D341Med (cell line): ENCODE measurements at regions not wholly inside any gene's neighbourhood (a gene's known extent, or its start where the extent isn't known, plus 50 kb on each side); places are given as distances from the start of the nearest gene placed in this dataset.
A peak's percentile ranks its signal among the peaks of the same experiment; 100 is the strongest.
"Not testable (repeated sequence)": the region's sequence is repeated elsewhere in the genome, so short reads cannot be mapped to it uniquely, and the experiment has no call there.

ENCODE experiments used
- DNase-seq: peaks from one replicate; pipeline ENCODE4 v3.0.0; 2012; ENCODE audit warnings: low spot score

DNA sequence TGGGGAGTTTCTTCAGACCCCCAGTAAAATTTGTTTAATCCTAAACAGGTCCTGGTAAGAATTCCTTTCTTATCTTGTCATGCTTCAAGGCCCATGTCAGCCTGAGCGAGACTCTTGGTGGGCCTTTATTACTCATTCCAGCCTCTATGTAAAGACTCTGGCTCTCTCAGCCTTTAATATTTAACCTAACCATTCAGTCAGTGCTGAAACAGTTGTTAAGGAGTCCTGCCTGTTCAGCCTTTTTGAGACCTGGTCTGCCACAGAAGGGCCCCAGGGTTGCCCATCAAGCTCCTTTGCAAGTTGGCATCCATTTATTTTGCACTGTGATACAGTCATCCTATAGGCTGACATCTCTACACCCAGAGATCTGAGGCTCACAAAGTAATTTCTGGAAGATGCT lies 107.7 kb upstream of the VANGL1 start:
- no peak for DNase-seq

DNA sequence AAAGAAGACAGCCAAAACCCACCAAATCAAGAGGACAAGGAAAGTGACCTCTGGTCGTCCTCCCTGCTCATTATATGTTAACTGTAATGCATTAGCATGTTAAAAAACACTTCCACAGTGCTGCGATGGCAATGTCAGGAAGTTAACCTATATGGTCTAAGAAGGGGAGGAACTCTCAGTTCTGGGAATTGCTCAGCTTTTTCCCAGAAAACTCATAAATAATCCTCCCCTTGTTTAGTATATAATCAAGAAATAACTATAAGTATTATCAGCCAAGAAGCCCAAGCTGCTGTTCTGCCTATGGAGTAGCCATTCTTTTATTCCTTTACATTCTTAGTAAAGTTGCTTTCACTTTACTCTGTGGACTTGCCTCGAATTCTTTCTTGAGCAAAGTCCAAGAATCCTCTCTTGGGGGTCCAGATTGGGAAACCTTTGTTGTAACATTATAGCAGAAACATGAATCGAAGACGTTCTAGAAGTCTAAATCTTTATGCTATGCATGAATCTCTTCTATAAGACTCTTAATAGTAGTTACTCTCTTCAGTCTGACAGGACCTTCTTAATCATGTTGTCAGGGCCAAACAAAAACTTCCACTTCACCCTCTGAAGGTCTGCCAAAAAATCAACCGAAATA lies 110.0 kb upstream of the VANGL1 start:
- no peak for DNase-seq

DNA sequence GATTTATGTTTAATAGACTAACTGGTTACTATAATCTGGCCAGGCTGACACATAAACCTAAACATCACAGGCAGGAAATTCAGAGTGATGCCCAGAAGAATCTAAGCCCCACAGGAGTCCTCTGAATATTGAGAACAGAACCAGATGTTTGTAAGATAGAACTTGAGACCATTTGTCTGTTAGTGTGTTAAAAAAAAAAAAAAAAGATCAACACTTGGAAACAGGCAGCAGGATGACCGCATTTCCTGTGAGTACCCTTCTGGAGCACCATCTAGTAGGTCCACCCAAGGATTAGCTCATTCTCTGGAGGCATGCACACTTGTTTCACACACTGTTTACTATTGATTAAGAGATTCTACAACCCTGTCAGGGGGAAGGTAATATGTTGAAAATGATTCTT lies 111.4 kb upstream of the VANGL1 start:
- no peak for DNase-seq

DNA sequence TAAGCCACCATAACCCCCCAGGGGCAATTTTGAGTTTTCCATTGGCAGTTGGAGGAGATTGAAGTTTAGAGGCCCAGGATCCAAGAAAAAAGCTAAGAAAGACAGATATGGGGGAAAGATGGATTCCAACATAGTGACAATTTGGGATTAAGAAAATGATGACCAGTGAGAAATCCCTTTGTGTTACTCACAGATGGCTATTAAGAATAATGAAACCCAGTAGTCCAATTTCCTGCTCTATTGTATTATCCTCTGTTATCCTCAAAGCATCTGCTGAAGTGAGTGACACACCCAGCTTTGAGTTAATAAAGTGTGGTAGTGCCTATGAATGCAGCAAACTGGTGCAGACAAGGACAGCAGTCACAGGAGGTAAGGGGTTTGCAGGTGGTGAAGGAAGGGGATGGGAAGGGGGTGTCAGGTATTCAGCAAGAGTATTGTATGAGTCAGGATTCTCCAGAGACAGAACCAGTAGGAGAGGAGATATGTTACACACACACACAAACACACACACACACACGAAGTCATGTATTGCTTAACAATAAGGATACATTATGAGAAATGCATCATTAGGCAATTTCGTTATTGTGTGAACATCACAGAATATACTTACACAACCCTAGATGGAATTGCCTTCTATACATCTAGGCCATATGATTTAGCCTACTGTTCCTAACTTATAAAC lies 112.4 kb upstream of the VANGL1 start:
- DNase-seq: no peak

DNA sequence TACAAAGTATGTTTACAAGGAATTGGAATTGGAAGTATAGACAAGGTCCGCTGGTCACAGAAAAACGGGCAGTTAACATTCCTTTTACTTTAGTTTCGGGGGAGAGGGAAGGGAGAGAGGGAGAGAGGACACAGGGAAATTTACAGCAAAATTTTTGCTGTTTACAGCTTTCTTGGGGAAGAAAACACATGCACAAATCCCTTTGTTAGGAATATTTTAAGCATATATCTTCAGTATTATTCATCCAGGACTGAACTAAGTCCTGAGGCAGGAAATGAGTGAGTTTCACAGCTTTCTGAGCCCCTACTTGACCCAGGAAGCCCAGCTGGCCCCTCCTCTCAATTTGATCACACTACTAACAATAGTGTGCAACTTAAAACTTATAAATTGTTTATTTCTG lies 113.4 kb upstream of the VANGL1 start:
- DNase-seq: not testable (repeated sequence)

DNA sequence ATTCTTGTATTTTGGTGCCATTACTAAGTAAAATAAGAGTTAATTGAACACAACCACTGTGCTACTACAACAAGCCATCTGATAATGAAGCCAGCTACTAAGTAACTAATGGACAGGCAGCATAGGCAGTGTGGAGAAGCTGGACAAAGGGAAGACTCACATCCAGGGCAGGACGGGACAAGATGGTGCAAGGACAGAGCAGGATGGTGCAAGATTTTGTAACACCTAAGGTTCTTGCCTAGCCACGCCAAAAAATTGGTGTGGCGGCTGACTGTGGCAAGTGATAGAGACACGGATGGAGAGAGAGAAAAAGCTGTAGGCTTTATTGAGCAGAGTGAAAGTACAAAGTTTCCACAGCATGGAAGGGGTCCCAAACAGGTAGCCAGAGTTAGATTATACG lies 114.0 kb upstream of the VANGL1 start:
- no peak for DNase-seq

DNA sequence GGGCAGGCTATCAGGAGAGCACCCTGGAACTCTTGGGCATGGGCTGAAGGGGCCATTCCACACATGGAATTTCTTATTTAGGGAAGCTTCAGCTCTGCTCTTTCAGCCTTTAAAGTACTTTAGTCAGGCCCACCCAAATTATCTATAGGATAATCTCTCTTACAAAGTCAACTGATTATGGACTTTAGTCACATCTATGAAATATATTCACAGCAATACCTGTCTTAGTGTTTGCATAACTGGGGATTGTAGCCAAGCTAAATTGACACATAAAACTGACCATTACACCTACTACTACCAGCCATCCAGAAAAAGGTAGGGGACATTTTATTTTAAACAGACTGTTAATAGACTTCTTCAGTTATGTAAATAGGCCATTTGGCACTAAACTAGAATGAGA lies 114.9 kb upstream of the VANGL1 start:
- no peak for DNase-seq

DNA sequence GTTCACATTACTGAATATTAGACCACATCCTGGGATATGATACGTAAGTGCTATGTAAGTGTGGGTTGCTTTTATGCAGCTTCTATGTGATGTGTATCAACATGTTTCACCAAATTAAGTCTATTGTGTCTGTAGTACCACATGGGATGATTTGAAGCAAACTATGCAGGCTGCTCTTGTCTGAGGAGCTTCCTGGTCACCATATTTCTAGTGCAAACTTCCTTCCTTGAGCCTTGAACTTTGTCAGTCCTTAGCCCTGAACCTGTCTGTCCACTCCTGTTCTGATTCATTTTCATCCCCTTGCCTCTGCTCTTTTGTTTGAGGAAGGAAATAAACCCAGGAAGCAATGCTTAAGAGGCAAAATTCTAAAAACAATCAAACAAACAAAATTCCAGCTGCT lies 117.5 kb upstream of the VANGL1 start:
- DNase-seq: no peak

DNA sequence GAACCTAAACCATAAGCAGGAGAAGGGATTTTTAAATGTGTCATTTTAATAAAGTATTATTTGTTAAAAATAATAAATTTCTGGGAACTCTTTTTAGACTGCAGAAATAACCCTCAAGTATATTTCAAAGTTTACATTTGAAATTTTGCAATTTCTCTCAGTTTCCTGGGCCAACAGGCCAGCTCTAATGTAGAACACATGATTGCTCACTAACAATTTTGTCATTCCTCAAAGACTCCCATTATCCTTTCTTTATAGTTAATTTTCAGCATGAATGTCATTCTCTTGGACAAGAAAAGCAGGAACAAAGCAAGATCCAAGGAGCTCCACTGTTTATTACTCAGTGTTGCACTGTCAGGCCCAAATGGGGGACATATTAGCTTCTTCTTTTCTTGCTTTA lies 119.4 kb upstream of the VANGL1 start:
- no peak for DNase-seq

DNA sequence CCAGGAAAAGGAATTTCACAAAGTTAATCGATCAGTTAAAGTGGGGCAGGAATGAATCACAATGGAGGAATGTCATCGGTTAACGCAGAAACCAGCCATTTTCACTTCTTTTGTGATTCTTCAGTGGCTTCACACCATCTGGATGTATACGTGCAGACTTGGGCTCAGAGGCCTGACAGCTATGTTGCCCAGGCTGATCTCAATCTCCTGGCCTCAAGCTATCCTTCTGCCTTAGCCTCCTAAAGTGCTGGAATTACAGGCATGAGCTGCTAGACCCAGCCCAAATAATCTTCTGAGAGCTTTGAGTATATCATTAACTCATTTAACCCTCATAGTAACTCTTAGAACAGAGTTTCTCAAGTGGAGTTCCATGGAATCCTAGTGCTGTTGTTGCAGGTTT lies 126.5 kb upstream of the VANGL1 start:
- no peak for DNase-seq

DNA sequence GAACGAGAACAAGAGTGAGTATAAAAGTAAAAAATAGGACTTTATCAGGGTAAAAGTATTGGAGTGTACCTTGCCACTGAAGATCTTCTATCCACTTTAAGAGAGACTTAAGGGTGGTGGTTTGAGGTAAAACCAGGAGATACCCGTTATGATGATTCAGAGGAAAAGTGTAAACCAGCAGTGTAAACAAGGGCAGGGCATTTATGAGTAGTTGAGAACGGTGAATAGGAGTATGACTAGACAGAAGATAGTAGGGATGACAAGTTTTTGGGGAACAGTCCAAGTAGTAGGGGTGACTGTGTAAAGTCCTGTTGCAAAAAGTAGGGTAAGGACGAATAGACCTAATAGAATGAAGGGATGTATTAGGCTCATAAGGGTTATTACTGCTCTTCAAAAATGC lies 131.5 kb upstream of the VANGL1 start:
- not testable (repeated sequence) for DNase-seq

DNA sequence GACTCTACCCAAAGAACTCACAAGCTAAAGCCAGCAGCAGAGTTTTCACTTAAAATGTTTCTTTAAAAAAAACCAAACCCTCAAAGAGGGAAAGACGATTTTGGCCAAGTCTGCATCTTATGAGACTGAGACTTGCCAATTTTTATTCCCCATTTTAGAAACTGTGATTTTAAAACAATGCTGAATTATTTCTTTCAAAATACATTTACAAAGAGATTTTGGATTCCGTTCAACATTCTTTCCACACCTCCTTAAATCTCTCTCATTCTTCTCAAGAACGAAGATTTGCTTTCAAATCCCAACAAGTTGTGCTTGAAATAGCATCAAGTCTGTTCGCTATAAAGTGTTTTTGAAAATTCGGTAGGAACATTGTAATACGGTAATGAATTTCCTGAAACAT lies 133.9 kb upstream of the VANGL1 start:
- no peak for DNase-seq

DNA sequence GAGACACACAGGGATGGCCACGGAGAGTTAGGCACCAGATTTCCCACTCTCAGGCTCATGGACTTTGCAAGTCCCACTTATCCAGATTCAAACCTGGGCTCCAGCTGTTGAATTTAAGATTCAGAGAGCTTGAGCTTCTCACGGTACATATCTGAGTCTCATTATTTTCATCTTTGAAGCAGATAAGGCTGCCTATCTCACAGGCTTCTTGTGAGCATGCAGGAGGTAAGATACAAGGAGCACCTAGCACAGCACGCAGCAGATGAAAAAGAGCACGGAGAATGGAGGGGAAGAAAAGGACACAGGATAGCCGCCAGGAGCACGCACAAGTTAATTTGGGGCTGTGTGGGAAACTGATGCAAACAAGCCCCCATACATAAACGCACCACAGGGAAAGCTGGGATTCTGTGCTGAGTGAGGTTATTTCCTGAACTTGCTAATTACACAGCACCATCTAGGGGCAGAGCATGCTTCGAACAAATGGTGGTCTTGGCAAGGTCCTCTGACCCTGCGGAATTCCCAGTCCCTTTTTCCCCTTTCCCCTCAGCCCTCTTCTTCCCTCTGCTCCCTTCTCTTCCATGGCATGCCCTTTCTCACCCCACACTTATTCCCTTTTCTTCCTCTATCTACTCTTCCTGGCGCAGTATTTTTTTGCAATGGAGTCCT lies 134.7 kb upstream of the VANGL1 start:
- peak; percentile 65 for DNase-seq

DNA sequence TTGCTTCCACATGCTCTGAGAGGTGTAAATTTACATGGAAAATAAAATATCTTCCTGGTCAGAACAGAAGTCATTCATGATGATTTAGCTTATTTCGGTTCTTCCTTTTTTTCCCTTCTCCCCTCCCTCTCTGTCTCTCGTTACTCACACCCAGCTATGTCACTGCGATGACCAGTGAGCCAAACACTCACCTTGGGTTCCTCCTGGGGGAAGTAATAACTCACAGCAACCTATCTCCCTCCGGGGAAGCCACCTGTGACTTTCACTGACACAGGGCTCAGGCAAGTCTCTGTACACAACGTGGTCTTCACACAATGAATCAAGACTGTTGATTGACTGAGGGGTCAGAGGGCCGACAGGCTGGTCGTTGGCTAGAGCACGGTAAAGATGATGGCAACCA lies 135.3 kb upstream of the VANGL1 start:
- DNase-seq: no peak

DNA sequence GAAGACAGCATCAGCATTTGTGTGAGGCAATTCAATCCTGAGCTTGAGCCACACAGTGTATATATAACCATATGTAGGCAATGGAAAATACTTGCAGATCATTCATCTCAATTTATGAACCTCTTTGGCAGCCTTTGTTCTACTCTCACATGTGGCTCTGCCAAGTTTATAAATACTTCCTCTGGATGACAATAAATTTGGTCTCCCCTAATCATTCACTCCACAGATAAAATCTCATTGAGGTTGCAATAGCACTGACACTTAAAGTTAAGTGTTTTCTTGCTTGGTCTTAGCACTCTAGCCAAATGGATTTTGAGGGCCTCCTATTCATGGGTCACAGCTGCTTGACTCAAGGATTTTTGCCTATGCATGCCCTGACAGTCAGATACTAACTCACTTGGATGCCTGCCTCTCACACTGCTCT lies 136.6 kb upstream of the VANGL1 start:
- DNase-seq: no peak

DNA sequence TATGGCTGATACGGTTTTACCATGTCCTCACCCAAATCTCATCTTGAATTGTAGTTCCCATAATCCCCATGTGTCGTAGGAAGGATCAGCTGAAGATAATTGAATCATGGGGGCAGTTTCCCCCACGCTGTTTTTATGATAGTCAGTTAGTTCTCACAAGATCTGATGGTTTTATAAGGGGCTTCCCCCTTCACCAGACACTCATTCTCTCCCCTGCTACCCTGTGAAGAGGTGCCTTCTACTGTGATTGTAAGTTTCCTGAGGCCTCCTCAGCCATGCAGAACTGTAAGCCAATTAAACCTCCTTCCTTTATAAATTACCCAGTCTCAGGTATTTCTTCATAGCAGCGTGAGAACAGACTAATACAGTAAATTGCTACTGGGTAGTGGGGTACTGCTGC lies 139.6 kb upstream of the VANGL1 start:
- not testable (repeated sequence) for DNase-seq

DNA sequence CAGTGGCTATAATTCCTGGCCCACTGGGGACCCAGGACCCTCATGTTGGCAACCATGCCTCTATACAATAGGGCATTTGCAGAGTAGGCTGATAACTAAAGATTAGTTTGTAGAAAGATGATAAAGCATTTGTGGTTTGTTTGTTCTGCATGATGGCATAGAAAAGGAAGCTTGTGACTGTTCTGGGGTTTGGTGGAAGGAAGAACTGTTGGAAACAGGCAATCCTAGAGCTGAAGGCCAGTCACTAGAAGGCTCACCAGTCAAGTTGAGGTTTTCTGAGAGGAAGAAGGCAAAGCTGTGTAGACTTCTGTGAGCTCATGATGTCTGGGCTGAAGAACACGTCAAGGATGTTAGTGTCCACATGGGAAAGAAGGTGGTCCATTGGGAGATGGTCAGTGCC lies 140.3 kb upstream of the VANGL1 start:
- no peak for DNase-seq

DNA sequence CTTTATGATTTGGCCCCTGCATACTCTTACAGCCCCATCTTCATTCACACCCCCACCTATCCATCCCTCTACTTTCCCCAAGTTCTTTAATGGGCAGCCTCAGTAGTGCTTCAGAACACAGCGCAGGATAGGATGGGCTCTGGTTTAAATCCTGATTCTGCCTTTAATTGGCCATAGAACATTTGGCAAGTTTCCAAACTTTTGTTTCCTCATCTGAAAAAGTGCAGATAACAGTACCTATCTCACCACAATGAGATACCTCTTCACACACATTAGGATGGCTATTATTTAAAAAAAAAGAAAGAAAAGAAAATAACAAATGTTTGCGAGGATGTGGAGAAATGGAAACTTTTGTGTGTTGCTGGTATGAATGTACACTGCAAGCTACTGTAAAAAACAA lies 142.5 kb upstream of the VANGL1 start:
- DNase-seq: no peak

DNA sequence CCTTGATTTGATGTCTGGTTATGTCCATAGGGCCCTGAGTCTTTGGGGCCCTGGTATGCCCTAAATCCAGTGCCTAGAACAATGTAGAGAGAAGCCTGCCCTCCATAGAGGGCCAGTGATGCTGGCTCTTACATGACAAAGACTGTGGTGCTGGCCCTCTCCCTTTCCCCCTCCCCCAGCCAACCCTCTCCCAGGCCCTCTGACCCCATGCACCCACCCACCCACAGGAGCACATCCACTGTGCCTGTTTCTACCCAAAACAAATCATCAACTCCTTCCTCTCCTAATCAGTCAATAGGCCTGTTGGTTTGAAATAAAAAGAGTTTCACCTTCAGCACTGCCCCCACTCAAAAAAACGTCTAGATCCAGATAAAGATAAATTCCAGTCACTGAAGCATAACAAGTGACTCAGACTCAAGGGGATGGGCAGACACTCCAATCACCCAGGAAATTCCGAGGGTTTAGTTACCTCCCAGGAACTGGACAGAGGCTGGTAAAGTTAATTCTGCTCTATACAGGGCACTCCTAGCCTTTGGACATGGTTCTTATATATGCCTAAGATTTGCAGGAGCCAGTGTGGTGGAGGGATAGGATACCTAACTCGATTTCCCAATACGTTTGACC lies 144.8 kb upstream of the VANGL1 start:
- no peak for DNase-seq

DNA sequence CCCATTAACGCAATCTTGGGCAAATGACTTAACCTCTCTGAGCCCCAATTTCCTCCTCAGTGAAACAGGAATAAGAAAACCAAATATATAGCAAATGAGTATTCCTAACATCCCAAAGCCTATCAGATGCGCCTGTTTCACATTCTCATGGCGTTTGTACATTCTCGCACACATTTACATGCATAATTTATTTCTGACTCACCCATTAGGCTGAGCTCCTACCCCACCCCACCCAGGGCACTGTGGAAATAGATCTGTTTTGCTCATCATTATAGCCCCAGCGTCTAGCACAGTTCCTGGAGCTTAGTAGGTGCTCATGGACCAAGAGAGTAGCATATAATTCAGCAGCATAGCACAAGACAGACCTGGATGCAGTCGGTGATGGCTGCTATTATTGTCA lies 146.1 kb upstream of the VANGL1 start:
- no peak for DNase-seq

DNA sequence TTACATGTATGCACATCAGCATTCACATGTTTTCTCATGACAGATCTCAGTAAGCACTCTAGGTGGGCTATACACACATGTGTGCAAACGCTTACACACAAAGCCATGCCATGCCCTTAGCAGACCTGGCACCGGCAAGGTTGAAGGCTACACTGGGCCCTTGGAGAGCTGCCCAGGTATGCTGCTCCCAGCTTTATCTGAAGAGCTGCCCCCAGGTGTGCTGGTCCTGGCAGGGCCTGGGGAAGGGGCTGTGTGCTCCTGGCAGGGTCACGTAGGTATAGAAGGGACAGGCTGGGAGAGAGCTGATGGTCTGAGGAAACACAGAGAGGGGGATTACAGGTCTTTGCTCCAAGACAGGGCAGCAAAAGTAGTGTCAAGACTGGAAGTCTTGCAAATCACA lies 146.7 kb upstream of the VANGL1 start:
- no peak for DNase-seq

DNA sequence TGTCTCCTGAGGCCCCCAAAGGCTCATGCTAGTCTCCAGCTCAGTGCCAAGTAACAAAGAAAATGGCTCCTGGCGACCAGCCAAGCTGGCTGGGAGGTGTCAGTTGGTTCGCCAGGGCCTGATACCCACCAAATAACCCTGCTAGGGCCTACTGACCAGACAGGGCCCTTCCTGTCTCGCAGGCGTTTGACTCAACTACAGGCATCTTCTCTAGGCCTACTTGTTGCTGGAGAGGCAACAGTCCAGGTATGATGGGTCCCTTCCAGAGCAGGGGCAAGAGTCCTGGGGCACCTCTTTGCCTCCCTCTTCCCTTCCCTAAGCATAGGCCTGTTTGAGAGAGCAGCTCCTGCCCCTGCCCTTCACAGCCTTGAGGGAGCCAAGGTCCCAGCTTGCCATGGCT lies 147.9 kb upstream of the VANGL1 start:
- DNase-seq: no peak

DNA sequence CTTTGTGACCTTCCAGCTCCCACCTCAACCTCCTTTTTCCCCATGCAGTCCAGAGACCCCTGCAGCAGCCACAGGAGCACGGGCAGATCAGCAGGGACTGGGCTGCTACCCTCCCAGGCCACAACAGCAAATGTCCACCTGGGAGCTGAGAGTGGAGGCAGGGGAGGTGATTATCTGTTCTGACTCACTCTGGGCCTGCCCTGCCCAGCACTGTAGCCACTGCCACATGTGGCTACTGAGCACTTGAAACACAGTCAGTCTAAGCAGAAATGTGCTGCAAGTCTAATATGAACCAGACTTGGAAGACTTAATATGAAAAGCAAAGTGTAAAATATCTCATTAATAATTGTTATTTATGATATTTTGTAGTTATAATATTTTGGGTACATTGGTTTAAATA lies 148.9 kb upstream of the VANGL1 start:
- DNase-seq: no peak
